Skin of body (tissue), 1 donor: ENCODE measurements at regions not wholly inside any gene's neighbourhood (a gene's known extent, or its start where the extent isn't known, plus 50 kb on each side); places are given as distances from the start of the nearest gene placed in this dataset.

Experiments used
- DNase-seq: peaks from one replicate; lab custom pipeline; 2025; lab: John Stamatoyannopoulos, UW

DNA sequence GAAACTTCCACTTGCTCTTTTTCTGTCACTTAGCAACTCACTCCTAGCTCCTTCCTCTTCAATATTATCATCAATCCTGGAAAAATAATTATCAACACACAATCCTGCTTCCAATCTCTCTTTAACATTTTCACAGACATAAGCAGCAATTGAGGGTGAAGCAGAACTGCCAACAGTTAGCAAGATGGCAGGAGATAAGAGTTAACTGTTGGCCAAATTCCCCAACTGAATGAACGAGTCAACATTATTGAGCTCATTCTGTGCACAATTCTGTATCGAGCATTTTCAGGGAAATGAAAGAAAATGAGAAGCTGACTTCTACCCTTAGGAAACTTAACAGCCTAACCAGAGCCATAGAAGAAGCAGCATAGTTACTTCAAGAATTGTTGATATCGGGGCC is 152.0 kb downstream of the KCNA5 start:
- DNase-seq: no peak

DNA sequence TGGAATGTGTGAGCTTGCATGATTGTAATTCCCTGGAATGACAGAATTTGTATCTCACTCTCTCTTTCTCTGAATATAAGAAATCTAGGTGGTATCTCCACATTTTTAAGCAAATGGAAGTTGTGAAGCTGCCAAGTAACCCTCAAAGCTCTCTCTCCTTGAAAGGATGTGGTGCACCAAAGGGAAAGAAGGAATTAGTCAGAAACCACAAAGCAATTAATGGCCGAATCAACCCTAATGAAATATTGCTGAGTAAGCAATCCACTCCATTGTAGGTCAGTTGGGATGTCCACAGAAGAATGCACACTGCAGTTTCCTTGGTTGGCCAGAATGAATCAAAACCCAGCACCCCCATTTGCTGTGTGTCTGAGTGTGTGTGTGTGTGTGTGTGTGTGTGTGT is 153.5 kb downstream of the KCNA5 start:
- no peak for DNase-seq

DNA sequence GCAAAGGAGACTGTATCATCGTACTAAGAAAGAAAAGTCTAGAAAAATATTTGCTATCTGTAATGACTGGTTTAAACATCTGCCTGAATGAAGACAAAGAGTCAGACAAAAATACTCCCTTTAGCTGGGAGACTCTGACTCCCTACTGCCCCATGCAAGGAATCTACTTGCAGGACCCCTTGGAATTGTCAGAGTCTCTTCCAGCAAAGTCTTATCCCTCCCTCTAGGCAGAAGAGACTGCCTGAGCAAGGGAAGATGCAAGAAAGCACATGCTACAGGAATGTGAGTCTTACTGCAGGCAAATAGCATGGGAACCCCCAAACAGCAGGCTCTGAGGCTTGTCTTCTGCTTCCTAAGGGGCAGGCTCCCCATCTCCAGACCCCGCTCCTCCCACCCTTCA is 154.0 kb downstream of the KCNA5 start:
- no peak for DNase-seq

DNA sequence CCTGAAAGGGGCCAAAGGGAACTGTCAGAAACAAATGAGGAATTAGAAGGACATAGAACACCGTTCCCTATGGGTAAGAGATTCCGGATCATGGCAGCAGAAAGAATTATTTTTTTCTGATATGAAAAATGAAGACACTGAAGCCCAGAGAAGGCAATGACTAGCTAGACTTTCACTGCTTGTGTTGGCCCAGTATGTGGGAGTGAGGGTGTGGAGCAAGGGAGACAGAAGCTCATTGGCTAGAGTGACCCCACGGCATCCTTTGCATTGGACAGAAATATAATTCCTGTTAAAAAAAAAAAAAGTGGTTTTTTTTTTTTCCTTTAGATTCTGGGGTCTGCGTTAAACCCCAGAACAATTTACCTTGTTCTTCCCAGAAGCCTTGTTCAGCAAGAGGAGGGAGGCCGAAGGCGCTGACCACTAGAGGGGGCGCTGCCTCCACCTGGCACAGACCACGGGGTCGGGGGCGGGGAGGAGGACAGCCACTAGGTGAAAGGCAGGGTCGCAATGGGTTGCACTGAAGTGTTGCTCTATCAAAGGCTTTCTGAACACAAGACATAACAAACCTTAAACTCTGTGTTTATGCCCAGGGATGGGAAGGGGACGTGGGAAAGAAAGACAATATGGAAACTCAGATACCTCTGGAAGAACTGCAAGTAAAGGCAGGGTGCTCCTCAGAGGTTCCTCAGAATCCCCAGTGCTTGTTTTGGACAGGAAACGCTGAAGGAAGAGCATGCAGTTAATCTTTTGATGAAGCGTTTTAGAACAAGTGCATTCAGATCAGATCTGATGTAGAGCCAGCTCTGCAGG is 156.8 kb downstream of the KCNA5 start:
- no peak for DNase-seq

DNA sequence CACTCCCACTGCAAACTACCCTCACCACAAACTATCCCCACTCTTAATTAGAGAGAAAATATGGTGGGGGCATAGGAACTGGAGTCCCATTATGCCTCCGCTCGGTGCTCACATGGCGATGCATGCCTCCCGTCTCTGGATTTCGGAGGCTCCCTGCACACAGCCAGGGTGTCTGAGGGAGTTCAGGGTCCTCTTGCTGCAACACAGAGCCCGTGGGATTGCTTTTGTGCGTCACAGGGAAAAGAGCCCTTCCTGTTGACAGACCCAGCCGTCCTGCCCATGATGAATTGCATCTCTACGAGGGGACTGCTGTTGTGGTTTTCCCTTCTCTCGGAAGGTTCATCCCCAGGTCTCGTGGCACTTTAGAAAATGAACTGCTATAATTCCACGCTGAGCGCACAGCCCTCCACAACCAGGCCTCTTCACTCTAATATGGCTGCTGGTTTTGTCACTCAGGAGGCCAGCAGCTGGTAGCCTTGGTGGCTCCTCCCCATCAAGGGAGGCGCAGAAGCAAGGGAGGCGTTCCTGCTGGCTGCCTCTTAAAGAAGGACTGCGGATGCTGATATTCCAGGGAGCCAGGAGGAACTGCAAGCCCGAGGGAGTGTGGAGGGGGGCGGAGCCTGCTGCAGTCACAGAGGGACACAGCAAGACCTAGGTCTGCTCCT is 158.0 kb downstream of the KCNA5 start:
- no peak for DNase-seq

DNA sequence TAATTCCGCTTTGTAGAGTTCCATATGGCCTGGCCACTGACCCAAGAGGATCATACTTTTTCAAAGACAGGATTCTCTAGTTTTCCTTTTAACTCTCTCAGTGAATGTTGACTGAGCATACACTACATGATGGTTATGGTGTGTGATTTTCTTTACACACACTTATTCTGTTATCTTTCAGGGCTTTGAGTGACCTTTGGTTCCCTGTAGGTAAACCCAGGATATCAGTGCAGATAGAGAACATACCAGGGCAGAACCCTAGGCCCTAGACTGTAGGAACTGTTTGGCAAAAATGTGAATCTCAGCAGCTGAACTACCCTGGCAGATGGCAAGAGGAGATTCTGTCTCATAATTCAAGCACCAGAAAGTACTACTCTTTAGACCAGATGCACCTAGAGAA is 159.6 kb downstream of the KCNA5 start:
- DNase-seq: no peak

DNA sequence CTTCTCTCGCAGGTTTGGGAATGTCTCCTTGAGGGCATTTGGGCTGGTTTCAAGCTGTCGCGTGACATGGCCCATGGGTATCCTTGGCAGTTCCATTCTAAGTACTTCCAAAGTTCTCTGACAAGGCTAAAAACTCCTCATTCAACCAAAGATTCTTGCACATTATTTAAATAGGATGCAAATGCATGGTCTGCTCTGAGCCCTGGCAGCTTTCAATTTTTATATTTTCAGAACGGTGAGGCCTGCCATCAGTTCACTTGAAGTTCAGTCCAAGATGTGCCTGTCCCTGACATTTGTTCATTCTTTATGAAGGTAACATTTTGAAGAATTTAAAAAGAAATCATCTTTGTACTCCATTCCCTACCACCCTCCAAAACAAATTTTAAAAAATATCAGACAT is 160.0 kb downstream of the KCNA5 start:
- DNase-seq: no peak

DNA sequence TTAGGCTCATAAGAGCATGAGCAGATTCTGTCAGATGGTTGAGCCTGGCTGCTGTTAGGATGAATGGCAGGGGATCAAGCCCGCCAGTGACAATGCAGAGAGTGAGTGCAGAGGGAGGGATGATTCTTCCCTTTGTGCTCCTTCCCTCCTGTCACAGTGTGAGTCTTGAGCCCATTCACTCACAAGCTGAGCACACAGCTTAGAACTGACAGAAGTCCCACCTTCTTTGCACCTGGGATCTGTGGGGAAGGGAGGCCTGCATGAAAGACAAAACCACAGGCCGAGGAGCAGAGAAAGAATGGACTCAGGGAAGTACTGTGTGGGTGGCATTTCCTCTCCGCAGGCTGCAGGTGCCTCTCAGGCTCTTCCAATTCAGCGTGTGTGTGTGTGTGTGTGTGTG is 160.6 kb downstream of the KCNA5 start:
- DNase-seq: no peak

DNA sequence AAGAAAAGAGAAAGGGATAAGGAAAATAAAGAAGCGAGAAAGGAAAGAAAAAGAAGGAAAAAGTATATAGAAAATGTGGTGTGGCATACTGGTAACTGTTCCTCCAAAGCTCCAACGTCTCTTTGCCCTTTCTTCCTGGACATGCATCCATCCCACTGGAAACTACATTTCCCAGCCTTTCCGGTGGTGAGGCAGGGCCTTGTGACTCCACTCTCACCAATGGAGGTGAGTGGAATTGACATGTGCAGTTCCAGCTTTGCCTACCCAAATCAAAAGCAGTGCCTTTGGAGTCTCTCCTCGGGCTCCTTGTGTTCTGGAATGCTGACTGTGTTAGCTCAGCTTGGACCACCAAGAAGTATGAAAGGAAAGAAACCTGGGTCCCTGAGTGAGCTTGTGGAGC is 161.2 kb downstream of the KCNA5 start:
- no peak for DNase-seq

DNA sequence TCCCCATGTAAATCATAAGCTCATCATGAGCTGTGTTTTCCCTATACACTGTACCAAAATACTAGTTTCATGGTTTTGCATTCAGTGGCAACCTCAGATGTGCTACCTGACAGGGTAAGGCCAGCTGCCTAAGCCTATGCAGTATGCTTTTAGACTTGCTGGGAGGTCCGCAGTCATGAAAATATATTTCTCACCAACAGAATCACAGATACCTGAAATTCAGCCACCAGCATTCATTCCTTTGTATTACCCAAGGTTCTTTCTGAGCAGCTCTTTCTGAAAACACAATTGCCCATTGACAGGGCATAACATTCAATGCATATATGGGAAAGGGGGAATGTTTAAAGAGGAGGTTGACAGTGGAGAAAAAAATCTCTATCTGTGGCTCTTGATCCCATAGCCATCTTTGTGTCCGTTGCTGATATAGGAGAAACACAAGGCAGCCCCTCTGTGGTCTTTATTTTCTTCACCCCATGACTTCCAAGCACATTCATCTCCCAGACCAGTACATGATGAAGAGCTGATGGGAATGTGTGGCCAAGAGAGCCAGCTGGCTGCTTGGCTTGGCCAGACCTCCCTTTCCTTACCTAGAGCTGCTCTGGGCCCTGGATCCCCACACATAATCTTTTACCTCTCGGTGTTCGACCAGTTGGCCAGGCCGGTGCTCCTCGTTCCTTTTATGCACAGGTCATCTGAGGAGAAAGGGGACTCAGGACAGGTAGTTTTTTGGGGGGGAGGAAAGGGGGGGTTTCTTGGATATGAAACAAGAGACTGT is 162.9 kb downstream of the KCNA5 start:
- no peak for DNase-seq

DNA sequence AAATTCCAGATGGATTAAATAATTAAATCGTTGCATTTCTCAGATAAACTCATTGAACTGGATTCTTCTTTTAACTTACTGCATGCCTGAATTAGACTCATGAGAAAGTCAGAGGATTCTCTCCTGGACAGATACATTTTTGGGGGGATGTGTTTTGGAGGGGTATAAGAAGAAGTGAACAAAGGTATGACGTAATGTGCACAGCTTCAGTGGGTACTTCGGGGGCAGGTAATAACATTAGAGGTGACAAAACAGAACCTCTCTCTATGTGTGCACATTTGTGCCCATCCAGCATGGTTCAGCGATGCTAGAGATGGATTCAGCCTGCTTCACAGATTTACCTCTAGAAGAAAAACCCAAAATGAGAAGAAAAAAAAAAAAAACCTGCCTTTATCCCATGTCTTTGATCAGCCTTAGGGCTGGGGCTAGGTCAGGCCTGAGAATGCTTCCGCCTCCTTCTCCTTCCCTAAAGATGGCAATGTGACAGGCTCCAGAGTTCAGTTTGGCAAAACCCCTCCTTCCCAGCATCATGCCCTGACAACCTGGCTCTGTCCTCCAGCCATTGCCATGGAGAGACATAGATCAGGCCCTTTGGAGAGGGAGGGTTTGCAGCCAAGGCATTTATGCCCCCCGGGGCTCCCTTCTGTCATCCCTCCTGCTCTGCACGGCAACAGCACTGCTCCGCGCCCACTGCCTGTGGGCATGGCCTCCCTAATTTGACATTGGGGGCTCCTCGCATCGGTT is 166.7 kb downstream of the KCNA5 start:
- no peak for DNase-seq

DNA sequence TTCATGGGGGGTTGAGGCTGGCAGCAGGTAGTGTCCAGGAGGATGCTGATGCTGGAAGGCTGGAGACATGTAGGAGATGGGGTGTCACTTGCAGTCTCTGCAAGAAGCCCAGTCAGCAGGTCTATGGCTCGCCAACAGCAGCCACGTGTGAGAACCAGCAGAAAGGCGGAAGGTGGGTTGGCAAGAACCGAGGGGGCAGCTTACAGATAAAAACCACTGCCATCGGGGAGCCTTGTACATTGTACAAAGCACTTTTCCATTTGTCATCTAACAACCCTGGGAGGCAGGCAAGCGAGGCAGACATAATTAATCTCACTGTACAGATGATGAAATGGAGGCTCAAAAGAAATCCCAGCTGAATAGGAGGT is 167.2 kb downstream of the KCNA5 start:
- DNase-seq: no peak

DNA sequence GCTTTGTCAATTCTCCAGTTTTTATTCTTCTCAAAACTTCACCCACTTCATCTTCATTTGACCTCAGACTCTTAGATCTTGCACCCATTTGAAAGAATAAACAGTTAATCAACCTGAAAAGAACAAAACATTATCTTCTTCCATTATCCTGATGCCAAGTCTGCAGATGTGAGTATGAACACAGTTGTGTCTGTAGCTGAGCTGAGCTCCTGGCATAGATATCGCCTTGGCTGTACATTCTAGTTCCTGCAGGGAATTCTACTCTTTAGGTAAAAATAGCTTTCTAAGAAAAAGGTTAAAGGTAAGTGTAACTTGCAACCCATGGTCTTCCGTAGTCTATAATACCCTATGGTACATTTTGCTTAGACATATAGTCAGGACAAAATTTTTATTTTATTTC is 169.7 kb downstream of the KCNA5 start:
- peak; percentile 3 for DNase-seq

DNA sequence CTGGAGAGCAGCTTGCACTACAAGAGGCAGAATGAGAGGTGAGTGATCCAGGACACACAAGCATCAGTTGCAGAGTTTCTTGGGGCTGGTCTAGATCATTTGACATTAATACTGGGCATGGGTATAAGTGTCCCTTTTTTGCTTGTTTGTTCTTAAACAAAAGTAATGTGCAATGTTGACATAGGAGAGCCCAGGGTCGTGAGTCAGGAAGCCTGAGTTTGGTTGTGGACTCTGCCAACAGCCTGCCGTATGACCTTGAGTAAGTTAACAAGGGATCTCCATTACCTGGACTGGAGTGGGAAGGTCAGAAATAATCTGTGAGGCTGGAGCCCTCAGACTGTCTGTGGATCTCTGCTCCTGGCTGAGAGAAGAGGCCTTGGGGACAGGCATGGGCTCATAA is 170.3 kb downstream of the KCNA5 start:
- DNase-seq: no peak

DNA sequence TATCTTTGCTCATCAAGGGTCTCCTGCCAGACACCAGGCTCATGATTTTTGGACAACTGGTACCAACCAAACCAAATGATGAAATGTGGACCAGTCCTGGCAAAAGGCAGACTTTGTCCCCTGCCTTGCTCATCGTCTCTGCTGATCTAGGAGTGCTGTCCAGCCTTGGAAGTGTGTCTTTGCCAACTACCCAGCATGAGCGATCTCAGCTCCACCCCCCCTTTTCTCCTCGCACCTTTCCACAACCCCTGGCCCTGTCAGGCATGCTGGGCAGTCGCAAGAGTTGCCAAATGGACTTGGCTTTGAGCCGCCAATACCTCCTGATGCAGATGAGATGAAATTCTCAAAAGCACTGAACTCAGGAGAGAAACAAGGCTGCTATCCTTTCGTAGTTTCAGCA is 174.3 kb downstream of the KCNA5 start:
- no peak for DNase-seq

DNA sequence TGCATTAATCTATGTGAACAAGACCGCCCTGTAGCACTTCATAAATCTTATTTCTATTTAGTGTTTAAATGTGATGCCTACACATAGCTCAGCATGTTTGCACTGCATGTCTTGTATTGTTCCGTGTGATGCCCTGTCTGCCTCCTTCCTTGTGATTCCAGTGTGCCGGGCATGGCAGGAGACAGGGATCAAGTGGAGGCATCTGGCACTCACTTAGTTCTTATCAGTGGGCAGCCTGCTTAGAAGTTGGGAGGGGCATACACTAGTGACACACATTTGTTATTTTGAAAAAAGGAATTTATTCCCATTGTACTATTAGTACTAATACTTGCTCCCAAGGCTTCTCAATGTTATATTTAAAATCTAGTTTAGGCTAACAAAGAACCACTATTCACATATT is 176.4 kb downstream of the KCNA5 start:
- no peak for DNase-seq

DNA sequence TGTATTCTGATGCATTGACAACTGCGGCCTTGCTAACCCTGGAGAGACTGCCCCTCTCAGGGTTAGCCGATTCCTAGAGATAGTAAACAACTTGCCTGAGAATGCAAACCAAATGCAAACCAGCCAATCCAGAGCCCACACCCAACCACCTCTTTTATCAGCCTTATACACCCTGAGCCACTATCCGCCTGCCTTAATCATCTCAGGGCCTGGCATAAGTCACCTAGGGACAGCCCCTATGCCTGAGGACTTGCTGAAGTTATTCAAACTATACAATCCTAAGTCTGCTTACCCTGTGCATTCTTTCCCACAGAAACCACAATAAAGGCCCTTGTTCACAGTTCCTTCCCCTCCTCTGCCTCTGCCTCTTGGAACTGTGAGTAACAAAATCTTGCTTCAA is 177.2 kb downstream of the KCNA5 start:
- no peak for DNase-seq

DNA sequence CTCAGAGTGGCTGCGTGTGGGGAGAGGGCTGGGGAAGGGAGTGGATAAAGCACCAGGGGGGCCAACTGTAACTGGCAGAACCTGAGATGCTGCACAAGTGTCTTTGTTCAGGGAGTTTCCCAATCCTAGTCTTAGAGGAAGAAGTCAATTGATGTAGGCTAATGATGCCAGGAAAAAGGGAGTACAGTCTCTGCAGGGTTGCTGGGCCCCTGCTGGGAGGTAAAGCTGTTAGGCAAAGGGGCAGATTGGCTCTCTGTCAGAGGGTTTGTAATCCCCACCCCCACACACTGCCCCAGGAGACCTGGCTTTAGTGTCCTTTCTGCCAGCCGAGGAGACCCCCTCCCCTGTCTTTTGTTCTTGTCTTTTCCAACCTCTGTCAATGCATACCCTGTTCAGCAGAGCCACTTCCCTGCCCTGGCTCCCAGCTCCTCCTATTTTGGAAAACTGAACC is 178.4 kb downstream of the KCNA5 start:
- DNase-seq: no peak

DNA sequence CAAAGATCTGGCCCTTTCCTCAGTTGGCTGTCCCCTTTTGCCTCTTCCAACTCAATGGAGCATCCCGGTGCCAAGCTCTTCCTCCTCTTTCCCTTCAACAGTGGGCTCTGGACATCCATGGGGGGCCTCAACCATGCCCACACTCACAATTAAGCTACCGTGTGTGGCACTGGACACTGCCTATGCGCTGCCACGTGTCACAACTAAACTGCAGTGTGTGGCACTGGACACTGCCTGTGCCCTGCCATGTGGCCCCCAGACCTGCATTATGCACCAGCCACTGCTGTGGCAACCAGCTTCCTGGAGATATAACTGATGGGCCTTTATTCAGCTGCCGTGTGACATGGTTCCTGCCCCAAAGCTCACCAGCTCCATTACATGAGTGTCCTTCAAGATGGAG is 179.1 kb downstream of the KCNA5 start:
- DNase-seq: no peak

DNA sequence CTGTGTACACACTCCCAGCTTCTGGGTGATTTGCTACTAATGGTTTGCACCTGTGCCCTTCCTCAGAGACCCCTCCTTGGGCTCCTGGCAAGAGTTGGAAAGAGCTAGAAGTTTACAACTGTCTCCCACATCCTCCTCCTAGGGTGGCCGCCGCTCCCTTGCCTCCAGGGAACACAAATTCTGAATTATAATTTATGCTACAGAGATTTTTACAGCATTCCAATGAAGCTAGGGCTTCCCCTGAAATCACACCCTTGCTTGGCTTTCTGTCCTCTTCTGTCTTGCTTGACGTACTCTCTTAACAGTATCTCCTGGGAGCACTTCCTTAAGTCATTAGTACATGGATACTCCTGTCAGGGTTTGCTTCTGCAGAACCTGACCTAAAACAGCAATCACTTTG is 180.2 kb downstream of the KCNA5 start:
- no peak for DNase-seq

DNA sequence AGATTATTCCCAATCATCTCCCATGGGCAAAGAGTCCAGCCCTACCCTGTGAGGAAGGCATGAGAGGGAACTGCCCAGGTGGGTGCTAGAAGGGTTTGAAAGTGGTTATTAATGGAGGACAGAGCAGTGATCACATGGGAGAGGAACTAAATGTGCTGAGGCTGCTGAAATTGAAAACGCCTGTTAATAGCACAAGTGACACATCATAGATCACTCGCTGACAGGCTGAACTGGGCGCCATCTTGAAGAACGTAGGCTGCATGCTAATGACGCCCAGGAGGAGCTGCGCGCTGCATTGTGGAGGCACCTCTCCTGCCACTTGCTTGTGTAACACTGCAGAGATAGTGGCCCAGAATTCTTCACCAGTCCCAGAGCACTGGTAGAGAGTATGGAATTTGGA is 182.9 kb downstream of the KCNA5 start:
- no peak for DNase-seq
